SHP77 treated with DMSO at 0.1 percent for 48 hours (cell line): ENCODE measurements at regions not wholly inside any gene's neighbourhood (a gene's known extent, or its start where the extent isn't known, plus 50 kb on each side); places are given as distances from the start of the nearest gene placed in this dataset.

Experiments
- DNase-seq: peaks from one replicate; lab custom pipeline; 2025; lab: John Stamatoyannopoulos, UW

DNA sequence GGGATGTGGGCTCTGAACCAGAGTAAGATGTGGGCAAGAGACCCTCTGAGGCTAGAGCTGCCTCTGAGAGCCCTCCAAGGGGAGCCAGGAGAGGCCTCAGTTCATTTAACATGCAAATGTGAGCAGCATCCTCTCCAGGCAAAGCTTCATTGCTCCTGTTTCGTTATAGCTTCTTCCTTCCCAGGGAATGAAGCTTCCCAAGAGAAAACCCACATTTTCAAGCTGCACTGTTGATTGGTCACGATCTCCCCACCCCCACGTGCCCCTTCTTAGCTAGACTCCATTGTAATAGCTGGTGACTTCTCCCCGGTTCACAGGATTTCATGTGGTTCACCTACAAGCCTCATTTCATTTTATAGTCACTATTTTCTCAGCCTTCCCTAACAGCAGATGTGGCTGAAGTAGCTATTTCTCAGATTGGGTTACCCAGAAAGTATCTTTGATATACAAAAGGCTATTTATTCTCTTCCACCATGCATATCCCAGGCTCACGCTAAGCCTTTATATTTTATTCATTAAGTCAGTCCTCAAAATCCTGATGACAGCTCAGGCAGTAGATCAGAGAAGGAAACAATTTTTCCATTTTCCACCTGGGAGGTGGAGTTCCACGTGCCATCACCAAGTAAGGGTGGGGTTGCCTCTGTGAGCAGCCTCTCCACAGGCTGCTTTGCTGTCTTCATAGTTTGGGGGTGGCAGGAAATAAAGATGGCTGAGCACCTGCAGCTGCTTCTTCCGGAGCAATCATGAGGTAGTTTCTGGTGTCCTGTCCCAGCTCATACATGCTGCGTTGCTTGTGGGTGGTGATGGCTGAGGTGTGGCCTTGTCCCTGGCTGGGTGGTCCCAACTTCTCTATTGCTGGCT lies 178.3 kb upstream of the RAB4A start:
- DNase-seq, result no peak

DNA sequence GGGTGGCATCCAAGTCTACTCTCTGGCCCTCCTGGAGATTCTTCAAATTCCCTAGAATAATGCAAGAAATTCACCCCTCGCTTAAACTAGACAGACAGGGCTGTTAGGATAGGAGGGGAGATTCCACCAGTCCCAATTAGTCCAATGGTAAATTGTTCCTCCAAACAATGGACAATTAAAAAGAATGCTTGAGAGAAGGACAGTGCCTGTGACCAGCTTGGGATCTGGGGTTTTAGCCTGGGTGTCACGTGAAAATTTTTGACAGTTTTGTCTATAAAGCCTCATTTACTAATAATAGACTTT lies 177.7 kb upstream of the RAB4A start:
- DNase-seq, result no peak

DNA sequence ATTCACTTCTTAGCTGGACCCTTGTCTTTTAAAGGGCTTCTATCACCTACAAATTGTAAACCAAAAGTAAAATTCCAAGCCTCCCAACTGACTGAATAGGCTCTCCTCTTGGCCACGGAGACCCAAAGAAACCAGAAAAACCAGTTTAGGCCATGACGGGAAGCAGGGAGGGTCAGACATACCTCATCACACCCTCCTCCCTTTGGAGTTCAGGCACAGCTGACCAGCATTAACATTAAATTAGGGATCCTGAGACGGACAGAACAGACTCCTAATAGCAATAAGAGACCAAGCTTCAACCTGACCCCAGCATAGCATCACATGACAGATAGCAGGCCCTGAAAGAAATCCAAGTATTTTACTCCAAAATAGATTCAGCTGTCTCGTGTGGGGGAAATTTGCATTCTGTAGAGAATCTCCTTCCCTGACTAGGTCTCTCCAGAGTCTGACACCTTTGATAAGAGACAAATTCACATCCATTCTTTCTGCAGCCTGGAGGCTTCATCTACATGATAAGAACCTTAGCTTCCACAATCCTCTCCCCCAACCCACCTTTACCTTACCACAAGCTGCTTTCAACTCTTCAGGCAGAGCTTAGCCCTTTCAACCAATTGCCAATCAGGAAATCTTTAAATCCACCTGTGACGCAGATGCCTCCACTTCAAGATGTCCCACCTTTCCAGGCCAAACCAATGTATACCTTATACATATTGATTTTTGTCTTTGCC lies 177.1 kb upstream of the RAB4A start:
- no peak for DNase-seq

DNA sequence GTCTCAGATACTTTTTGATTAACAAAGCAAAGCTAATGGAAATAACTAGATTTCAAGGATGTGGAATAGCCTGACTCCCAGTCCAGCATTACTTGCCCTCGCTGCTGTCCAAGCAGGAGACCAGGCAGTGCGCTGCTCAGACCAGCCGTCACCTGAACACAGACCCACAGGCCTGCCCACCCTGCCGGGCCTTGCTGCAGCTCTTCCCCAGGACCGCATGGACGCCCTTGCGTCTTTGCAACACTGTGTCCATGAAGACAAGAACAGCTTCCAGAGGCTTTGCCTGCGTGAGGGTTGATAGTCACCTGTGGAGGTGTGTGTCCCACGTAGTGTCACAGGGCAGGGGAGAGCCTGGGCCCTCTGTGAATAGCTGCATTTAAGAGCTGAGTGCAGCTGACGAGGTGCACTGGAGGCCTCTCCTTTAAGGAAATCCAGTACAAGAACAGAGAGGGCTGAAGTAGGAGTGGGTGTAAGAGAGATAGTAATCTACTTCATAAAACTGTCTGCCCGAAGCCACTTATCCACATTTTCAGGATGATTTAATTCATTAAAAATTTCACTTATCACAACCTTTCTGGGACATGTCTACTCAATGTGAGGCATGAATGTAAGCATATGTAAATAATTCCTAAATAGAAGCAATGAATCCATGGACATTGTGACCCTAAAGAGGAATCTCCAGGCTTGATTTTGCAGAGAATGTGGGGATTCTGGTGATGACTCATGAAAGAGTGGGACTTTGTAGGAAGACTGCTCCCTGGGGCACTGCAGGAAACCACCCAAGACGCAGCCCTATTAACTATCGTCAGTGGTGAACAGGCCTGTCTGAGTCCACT lies 176.2 kb upstream of the RAB4A start:
- no peak for DNase-seq

DNA sequence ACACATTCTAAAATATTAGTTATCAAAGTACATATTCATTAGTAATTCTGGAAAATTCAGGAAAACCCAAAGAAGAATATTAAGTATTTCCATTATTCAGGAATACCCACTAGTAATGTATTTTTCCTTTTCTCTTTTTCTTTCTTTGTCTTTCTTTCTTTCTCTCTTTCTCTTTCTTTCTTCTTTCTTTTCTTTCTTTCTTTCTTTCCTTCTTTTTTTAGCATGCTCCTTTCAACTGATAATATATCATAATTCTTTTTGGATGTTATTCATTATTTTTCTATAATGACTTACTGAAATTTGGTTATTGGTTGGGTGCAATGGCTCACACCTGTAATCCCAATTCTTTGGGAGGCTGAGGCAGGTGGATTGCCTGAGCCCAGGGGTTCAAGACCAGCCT lies 175.6 kb upstream of the RAB4A start:
- DNase-seq, result no peak

DNA sequence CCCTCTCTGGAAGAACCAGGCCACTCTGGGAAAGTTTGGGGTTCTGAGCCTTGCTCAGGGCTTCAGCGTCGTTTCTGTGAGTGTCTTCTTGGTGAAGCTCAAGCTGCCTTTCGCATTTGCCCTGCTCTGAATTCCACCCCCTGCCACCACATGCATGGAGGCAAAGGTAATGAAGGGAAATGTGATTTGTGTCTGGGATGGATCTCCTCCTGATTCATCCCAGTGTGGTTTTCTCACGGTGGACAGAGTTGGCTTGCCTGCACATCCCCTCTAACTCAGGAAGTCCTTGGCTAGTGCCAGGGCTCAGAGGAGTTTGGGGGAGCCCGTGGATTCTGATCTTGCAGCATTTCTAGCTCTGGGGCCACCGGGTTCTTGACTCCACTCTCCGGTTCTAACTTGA lies 173.6 kb upstream of the RAB4A start:
- DNase-seq, result no peak

DNA sequence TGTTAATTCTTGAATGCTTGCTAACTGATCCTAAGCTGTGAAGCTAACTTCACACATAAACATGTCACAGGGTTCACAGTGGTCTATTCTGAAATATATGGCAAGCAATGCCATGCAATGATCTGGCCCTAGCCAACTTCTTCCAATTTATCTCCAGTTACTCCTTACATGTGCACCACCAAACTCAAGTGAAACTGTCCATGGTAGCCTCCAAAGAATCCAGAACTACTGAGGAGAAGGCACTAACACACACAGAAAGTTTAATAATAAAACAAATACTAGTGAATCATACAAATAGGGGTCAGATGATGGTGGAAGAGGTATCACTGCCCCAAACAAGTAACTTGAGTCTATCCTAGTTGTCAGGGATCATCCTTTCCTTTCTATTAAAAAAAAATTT lies 172.6 kb upstream of the RAB4A start:
- no peak for DNase-seq

DNA sequence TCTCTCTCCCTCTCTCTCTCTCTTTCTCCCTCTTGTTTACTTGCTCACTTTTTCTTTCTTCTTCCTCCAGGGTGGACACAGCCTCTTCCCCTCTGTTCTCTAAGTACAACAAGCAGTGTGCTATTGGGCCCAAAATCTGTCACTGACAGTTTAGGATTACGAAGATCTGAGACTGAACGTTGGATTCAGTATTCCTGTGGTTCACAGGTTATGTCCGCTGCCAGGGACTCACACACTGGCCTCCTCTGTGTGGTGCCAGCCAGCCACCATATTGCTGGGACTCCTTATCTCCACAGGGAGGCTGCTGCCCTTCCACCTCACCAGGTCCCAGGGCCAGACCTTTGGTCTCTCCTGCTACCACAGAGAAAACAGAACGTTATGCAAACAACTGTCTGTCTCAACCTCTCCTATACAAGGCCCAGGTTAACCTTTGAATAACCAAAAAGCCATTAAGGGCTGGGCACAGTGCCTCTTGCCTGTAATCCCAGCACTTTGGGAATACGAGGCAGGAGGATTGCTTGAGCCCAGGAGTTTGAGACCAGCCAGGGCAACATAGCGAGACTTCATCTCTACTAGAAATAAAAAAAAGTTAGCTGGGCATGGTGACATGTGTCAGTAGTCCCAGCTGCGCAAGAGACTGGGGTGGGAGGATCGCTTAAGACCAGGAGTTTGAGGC lies 171.9 kb upstream of the RAB4A start:
- no peak for DNase-seq

DNA sequence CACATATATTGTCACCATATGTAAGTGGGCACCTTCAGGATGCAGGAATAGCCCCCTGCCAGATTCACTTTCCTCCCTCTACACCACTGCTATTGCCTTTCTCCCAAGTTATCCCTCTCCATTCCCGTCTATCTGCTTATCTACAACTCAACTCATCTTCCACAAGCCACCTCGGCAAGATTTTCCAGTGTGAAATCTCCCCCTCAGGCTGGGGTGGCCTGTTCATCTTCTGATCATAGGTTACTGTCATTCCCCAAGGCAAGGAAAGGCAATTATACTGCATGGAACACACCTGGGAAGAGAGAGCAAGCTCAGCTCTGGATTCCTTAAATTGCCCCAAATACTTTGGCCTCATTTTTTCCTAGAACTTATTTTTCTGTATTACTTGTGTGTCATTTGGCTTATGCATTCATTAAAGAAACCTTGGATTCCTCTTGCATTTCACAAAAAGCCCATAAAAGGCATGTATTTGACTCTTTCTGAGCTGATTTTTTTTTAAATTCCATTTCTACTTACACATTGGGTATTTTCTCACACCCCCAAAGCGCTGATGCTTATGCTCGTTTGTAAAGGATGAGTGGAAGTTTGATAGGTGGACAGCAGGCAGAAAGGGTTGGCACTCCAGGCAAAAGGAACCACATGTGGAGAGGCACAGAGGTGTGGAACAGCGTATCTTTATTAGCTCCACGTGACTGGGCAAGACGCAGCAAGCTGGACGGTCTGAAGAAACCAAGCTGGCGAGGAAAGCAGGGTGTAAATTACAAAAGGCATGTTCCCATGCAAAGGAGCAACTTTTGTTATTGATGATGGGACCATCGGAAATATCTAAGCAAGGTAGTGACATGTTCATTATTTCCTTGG lies 169.7 kb upstream of the RAB4A start:
- DNase-seq, result no peak

DNA sequence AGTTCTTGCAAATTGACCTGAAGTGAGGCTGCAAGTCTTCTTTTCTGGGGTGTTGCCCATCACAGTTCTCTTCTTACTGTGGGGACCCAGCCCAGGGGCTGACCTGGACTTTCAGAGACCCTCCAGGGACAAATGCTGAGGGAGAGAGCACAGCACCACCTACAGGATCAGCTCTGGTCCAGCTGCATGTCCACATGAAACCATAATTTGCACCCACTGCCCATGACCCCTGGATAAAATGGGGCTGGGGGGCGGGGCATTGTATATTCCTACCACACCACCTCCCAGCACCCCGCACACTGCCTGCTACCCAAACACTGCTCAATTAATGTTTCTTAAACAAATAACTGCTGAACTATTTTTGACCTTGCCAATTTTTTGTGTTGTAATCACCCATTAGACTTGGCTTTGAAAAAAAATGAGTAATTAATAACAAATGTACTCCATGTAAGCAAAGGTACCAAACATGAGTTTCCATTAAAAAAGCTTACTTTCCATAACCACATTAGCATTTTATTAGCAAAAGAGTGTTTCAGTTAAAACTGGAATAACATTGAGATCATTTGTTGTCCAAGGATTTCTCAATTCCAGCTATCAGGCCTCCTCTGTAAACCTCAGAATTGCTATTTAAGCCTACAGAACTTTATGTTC lies 168.0 kb upstream of the RAB4A start:
- DNase-seq, result no peak

DNA sequence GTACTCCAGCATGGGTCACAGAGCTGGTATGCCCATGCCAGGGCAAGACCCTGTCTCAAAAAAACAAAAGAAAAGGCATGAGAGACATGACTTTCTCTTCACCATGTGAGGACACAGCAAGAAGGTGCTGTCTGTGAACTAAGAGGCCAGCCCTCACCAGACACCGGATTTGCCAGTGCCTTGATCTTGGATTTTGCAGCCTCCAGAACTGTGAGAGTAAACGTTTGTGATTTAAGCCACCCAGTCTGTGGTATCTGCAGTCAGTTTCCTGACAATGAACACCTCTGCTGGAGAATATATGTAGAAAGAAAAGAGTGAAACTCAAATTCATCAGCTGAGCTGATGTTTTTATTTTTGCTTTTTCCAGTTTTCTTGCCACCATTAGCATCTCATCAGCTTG lies 166.3 kb upstream of the RAB4A start:
- DNase-seq, result no peak

DNA sequence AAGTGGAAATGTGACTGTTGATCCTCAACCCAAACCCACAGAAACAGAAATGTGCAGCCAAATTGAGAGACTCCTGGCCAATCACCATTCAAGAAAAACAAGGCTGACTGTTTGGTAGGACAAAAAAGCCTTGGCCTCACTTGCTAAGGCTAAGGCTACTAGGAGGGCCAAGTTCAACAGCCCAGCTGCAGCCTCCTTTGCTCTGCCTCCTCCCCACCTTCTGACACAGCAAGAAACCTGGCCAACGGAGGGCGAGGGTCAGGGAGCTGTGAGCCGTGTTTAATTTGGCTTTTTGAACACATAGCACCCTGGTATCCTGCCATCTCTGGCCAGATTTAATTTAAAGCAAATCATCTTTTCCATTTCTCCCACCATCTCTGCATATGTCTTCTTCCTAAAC lies 165.8 kb upstream of the RAB4A start:
- DNase-seq, result no peak

DNA sequence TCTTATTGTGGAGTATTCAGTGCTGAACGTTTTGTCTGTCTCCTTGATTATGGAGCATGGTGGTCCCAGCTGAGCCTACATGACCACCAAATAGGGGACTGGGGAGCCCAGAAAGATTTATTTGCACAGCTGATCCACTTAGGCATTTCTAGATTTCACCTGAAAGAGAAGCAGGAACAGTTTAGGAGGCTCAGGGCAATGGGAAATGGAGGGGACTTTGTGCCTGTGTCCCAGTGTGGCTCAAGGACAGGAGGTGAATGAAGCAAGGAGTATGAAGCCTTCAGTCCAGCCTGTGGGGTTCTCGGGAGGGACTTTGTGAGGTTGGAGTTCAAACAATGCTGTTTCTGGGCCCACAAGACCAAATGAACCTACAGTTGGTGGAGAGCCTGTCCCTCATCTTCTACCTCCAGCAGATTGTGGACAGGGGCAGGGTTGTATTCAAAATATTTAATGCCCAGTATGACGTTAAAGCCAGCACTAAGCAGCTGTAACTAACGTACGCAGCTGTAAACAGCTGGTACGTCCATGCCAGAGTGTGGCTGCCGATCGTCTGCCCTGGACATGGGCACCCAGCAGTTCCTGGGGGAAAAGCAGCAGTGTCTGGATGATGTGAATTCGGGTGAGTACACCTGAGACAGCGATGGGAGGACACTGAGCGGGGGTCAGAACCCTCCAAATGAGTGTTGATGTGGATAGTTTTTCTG lies 164.9 kb upstream of the RAB4A start:
- no peak for DNase-seq

DNA sequence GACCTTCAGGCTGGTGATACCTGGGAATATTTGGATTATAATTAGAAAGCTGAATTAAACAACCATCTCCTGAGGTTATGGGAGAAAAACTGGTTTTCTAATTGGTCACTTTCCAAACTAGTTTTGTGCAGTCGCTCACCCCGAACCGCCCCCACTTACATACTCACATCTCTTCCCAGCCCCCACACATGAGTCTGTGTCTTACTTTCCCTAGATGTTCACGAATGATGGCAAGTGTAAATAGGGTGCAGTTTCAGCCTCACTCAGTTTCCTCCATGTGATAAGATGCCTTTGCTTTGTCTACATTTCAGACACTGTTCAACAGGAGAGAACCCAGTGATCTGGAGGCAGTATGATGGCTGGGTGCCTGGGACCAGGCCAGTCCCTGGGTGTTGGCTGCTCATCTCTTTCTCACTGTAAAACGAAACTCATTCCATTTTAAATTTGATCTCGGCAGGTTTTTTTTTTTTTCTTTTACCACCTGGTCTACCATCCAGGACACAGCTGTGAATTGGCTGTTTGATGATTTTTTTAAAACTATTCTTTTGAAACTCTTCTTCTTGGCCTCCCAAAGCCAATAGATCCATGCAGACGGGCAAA lies 164.3 kb upstream of the RAB4A start:
- no peak for DNase-seq

DNA sequence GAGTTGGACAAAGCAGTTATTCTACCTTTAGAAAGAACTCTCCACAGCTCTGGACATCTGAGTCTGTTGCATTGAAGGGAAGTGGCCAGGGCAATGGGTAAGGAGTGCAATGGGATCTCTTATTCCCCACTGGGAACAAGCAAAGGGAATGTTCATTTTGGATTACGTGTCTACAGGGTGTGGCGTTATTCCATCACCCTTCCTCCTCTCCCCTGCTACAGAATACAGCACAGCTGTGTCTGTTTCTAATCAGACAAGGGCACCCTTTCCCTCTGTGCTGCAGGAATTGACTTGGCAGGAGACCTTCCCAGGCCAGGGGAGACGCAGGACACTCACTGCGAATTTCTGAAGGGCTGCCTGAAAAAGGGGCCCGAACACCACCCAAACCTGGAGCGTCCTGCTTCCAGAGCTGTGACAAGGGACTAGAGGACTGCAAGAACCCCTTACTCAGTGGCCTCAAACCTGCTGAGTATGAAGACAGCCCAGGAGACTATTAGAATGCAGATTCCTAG lies 163.6 kb upstream of the RAB4A start:
- no peak for DNase-seq

DNA sequence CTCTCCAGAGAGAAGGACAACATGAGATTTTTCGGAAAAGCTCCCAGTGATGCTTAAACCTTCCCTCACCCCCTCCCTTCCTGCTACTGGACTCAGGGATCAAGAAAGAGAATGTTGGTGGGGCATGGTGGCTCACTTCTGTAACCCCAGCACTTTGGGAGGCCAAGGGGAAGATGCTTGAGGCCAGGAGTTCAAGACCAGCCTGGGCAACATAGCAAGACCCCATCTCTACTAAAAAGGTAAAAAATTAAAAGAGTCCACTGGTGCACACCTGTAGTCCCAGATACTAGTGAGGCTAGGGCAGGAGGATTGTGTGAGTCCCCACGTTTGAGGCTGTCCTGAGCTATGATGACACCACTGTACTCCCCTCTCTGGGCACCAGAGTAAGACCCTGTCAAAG lies 162.9 kb upstream of the RAB4A start:
- DNase-seq, result no peak

DNA sequence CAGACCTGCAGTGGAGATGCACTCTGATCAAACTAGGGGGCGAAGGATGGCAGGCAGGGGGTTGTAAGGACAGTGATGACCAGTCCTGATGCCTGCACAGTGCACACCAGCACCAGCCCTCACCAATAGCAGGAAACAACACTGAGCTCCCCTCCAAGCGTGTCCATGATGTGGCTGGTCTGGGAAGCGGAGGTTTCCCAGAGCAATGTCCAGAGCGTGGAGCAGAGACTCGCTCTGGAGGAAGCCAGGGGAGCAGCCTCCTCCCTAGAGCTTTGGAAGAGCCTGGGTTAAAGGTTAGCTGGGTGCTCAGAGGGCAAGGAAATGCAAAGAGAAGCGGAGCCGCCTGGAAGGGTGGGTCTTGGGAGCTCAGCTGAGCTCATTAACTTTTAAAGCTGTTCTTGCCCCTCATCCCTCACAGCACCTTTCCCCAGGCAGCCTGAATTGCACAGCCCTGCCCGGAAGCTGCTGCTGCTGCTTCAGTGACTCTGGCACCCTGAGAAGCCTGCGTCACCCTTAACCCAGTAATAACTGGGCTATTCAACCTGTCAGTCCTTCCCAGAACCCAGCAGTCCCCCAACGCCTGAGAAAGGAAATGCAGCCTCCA lies 162.2 kb upstream of the RAB4A start:
- DNase-seq, result no peak

DNA sequence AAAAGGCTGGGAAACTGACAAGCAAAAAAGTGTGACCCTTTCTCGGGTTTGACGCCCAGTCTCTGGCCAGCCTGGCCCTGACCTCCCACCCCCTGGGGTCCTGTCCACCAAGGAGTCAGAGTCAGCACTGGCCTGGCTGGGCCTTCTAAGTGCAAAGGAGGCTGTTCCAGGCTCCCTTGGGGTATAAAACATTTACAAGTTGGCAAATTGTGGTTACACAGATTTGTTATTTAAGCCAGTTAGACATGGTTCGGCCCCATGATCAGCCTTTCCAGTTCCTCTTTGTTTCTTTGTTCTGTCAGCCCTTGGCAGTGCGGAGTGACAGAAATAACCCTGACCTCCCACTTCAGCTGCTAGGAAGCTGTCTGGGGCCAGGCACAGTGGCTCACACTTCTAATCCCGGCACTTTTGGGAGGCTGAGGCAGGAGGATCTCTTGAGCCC lies 161.6 kb upstream of the RAB4A start:
- DNase-seq, result no peak

DNA sequence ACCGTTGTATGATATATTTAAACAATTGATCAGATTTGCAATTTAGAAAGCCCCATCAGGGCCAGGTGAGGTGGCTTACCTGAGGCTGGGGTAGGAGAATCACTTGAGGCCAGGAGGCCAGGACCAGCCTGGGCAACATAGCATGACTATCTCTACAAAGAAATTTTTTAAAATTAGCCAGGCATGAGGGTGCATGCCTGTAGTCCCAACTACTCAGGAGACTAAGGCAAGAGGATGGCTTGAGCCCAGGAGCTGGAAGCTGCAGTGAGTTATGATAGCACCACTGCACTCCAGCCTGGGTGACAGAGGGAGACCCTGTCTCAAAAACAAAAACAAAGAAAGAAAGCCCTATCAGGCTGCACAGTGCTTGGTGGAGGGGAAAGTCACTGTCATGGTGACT lies 159.9 kb upstream of the RAB4A start:
- no peak for DNase-seq
